Amniotic stem cell (primary cell): ENCODE measurements at regions not wholly inside any gene's neighbourhood (a gene's known extent, or its start where the extent isn't known, plus 50 kb on each side); places are given as distances from the start of the nearest gene placed in this dataset.
"Not testable (repeated sequence)": the region's sequence is repeated elsewhere in the genome, so short reads cannot be mapped to it uniquely, and the experiment has no call there.

Source experiments
- DNase-seq: peaks from one replicate; lab custom pipeline; 2025; lab: John Stamatoyannopoulos, UW

GRCh38 chr12:34223640-34224039 lies 201.3 kb downstream of the ALG10 start:
- DNase-seq, result no peak

DNA sequence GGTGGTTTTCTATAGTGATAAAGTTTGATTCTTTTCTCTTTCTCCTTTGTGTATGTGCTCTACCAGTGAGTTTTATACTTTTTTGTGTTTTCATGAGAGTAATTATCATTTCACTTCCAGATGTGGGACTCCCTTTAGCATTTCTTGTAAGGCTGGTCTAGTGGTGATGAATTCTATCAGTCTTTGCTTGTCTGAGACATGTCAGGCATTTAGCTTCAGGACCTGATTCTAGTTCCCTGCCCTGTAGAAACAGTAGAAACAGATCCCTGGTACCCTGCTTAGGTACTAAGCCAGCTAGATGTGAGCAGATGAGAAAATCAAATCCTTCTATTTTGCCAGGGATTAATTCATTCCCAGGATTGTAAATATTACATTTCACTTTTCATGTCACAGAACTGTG lies 203.7 kb downstream of the ALG10 start:
- DNase-seq, result not testable (repeated sequence)

- DNase-seq, result not testable (repeated sequence)
Measured at GRCh38 chr12:34228046-34228445, 205.8 kb downstream of the ALG10 start.

GRCh38 chr12:34229033-34229432 lies 206.7 kb downstream of the ALG10 start:
- not testable (repeated sequence) for DNase-seq

DNA sequence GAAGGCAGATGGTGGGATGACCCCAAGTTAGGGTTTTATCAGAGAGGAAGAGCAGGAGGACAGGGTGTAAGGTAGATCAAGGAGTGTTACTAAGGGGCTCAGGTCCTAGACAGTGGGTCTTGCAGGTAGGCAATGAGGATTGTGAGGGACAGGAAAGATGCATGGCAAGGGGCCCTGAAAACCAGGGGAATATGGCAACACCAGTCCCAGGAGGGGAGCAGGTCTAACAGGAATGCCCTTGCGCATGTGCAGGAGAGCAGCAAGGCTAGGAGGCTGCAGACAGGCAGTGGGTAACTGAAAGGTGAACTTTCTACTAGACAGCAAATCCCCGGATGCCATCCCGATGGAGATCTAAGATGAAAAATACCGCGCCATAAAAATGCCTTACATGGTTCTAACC lies 211.3 kb downstream of the ALG10 start:
- no peak for DNase-seq

DNA sequence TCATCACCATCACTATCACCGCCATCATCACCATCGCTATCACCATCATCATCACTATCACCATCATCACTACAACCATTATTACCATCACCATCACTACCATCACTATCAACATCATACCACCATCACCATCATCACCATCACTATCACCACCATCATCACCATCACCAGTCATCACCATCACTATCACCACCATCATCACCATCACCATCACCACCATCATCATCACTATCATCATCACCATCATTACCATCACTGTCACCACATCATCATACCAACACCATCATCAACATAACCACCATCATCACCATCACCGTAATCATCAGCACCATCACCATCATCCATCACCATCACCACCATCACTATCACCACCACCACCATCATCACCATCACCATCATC lies 213.8 kb downstream of the ALG10 start:
- DNase-seq, result no peak

DNA sequence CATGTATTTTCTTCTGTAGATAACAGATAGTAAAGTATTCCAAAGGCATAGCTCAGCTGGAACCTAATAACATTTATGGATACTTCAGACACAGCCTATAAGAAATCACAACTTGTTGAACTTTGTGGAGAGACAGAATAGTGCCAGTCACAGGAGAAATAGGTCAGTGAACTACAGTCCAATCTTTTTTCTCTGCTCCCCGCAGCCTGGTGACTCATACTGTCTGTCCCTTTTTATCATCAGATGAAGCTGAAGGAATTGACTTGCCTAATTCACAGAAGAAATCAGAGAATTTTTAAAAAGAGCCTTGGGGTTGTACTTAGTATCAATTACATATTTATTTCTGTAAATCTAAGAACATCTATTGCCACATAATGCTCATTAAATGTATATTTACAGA lies 222.3 kb downstream of the ALG10 start:
- DNase-seq, result no peak

DNA sequence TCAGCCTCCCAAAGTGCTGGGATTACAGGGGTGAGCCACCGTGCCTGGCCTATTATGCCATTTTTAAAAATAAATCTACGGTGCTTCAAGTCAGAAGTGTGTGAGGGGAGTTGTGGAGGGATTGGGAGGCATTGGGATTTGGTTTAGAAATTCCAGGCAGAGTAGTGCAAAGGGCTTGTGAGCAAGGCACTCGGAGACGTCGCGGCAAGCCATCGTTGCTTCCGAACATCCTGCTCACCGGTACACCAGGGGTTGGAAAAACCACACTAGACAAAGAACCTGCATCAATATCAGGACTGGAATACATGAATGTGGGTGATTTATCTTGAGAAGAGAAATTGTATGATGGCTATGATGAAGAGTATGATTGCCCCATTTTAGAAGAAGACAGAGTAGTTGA lies 227.0 kb downstream of the ALG10 start:
- DNase-seq, result no peak

DNA sequence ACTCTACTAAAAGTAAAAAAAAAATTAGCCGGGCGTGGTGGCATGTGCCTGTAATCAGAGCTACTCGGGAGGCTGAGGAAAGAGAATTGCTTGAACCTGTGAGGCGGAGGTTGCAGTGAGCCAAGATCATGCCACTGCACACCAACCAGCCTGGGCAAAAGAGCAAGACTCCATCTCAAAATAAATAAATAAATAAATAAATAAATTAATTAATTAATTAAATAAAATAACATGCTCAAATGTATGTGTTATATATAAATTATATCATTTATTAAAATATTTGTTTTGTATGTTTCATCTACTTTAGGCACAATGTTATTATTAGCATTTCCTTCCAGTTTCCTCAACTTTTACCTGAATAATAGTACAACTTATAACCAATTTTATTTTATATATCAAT lies 229.6 kb downstream of the ALG10 start:
- not testable (repeated sequence) for DNase-seq

DNA sequence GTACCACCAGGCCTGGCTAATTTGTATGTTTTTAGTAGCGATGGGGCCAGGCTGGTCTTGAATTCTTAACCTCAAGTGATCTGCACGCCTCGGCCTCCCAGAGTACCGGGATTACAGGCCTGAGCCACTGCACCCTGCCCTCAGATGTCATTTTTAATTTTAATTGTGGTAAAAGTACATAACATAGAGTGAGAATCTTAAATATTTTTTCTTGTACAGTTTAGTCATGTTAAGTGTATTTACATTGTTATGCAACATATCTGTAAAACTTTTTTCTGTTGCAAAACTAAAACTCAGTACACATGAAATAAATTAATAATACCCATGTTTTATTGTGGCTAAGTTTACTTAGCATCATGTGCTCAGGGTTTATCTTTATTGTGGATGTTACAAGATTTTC lies 231.4 kb downstream of the ALG10 start:
- DNase-seq, result no peak

DNA sequence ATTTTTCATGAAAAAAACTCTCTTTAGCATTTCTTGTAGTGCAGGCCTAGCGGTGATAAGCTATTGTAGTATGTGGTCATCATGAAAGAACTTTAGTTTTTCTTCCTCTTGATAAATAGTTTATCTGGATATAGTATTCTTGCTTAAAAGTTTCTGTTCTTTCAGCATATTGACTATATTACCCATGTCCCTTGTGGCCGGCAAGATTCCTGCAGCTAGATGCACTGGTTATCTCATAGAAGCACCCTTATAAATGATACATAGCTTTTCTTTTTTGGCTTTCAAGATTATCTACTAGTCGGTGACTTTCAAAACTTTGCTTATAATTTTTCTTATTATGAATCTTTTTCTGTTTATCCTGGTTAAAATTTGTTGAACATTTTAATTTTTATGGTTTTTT lies 234.8 kb downstream of the ALG10 start:
- DNase-seq, result no peak

DNA sequence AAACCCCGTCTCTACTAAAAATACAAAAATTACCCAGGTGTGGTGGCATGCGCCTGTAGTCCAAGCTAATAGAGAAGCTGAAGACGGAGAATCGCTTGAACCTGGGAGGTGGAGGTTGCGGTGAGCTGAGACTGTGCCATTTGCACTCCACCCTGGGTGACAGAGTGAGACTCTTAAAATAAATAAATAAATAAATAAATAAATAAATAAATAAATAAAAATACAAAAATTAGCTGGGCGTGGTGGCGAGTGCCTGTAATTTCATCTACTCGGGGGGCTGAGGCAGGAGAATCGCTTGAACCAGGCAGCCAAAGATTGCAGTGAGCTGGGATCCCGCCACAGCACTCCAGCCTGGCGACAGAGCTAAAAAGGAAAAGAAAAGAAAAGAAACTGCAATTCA lies 239.8 kb downstream of the ALG10 start:
- DNase-seq, result not testable (repeated sequence)

- DNase-seq, result no peak
Measured at GRCh38 chr12:34264110-34264509, 241.8 kb downstream of the ALG10 start.

DNA sequence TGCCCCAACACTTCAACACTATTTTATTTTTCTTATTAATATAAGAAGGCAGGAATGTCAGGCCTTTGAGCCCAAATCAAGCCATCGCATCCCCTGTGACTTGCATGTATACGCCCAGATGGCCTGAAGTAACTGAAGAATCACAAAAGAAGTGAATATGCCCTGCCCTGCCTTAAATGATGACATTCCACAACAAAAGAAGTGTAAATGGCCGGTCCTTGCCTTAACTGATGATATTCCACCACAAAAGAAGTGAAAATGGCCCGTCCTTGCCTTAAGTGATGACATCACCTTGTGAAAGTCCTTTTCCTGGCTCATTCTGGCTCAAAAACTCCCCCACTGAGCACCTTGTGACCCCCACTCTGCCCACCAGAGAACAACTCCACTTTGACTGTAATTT lies 251.4 kb downstream of the ALG10 start:
- DNase-seq, result not testable (repeated sequence)

- no peak for DNase-seq
Measured at GRCh38 chr12:34275129-34275528, 252.8 kb downstream of the ALG10 start.

- DNase-seq, result no peak
Measured at GRCh38 chr12:34286483-34286882, 264.2 kb downstream of the ALG10 start.

- no peak for DNase-seq
Measured at GRCh38 chr12:34286934-34287333, 264.6 kb downstream of the ALG10 start.

DNA sequence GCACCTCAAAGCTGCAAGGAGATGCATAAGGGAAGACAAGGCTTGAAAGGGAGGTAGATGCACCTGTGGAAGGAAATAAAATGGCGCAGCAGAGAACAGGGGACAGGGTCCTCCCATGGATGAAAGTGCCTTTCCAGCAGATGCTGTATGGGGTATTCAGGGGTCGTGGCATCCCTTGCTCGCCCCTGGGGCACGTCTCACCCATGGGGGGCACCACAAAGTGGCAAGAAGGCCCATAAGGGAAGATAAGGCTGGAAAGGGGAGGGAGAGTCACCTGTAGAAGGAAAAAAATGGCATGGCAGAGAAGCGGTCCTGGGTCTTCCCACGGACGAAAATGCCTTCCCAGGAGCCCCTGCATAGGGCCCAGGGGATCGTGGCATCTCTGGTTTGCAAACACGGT lies 265.1 kb downstream of the ALG10 start:
- no peak for DNase-seq

- DNase-seq, result no peak
Measured at GRCh38 chr12:34287986-34288962, 266.0 kb downstream of the ALG10 start.

GRCh38 chr12:34288963-34289345 lies 266.7 kb downstream of the ALG10 start:
- DNase-seq, result no peak

DNA sequence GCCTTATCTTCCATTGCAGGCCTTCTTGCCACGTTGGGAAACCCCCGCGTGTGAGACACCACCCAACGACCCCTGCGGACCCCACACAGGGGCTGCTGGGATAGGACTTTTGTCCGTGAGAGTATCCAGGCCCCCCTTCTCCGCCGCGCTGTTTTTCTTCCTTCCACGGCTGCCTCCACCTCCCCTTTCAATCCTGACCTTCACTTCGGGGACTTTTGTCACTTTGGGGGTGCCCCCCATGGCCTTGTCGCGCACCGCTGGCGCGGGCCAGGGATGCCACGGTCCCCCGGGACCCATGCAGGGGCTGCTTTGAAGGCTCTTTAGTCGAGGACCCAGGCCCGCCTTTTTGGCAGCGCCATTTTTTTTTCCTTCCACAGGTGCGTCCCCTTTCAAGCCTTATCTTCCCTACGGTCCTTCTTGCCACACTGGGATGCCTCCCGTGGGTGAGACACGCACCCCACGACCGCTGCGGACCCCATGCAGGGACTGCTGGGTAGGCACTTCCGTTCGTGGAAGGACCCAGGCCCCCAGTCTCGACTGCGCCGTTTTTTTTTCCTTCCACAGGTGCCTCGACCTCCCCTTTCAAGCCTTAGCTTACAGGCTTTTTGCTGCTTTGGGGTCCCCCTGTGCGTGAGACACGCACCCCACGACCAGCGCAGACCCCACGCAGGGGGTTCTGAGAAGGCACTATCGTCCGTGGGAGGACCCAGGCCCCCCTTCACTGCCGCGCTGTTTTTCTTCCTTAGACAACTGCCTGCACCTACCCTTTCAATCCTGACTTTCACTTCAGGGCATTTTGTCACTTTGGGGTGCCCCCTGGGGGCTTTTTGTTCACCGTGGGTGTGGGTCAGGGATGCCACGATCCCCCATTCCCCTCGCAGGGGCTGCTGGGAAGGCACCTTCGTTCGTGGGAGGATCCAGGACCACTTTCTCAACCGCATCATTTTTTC lies 267.4 kb downstream of the ALG10 start:
- no peak for DNase-seq

- DNase-seq, result no peak
Measured at GRCh38 chr12:34290381-34290995, 268.2 kb downstream of the ALG10 start.
